ENCODE measurements at regions not wholly inside any gene's neighbourhood (a gene's known extent, or its start where the extent isn't known, plus 50 kb on each side); places are given as distances from the start of the nearest gene placed in this dataset.

DNA sequence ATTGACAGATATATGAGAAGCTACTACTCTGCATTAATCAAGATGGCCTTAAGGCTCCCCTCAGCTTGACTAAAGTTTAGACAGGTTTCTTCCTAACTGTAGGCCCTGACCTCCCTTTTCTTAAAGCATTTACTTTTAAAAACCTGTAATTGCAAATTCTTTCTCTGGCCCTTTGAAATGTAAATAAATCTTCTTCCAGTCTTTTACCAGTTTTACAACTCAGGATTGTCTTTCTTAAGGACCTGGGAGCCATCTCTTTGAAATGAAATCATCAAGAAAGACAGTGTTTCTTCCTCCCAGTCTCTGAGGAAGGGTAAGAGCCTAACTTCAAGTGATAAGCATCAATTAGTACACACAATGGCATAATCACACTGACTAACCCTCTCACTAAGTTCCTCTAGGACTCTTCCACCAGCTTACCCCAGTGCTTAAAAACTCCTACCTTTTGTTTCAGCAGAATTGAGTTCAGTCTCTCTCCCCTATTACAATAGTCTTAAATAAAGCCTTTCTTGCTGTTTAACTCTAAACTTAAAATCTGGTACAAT is 58.7 kb upstream of the CDH20 start:
- TF ChIP-seq, protein P1, sequence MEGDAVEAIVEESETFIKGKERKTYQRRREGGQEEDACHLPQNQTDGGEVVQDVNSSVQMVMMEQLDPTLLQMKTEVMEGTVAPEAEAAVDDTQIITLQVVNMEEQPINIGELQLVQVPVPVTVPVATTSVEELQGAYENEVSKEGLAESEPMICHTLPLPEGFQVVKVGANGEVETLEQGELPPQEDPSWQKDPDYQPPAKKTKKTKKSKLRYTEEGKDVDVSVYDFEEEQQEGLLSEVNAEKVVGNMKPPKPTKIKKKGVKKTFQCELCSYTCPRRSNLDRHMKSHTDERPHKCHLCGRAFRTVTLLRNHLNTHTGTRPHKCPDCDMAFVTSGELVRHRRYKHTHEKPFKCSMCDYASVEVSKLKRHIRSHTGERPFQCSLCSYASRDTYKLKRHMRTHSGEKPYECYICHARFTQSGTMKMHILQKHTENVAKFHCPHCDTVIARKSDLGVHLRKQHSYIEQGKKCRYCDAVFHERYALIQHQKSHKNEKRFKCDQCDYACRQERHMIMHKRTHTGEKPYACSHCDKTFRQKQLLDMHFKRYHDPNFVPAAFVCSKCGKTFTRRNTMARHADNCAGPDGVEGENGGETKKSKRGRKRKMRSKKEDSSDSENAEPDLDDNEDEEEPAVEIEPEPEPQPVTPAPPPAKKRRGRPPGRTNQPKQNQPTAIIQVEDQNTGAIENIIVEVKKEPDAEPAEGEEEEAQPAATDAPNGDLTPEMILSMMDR (IDR thresholded peaks at IDR 0.05) = no peak
- DNase-seq (no peak), ATAC-seq (no peak)
- ChIA-PET POLR2A (interaction anchor here (0.8 kb wide), 1 partner anchor 82 kb away, joined by 3 read pairs; no protein-coding TSS in a partner anchor), CTCF (no interaction called here)
- Mint-ChIP-seq H3K9me3 (peaks cover 6% of the 10 kb centered on the region), H3K4me3 (no peak overlapping the region), H3K27me3 (no peaks in the 10 kb centered on the region), H3K27ac (no peak overlapping the region), H3K36me3 (ENCODE audit: low read depth) (no peaks in the 10 kb centered on the region), H3K4me1 (ENCODE audit: low read depth) (no peaks in the 10 kb centered on the region)
- intact Hi-C loops (cut with micrococcal nuclease) = no loop called here

DNA sequence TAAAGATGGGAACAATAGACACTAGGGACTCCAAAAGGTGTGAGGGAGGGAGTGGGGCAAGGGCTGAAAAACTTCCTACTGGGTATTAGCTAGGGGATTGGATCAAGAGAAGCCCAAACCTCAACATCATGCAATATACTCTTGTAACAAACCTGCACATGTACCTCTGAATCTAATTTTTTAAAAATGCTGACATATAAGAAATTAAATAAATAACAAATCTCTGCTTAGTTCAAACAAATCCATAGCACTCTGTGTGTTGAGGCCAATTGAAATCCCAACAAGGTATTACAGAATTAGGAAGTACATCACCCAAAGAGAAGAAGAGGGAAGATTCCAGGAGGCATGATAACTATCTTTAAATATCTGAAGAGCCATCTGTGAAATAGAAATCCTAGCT is 55.4 kb upstream of the CDH20 start:
- DNase-seq (no peak), ATAC-seq (no peak)
- ChIA-PET CTCF (no interaction called here), POLR2A (no interaction called here)
- no peak overlapping the region for H3K27ac Mint-ChIP-seq
- TF ChIP-seq, protein P1 (IDR thresholded peaks at IDR 0.05) = no peak
- intact Hi-C loops (cut with micrococcal nuclease) = no loop called here
- H3K4me3 Mint-ChIP-seq = no peak overlapping the region
- no peaks in the 10 kb centered on the region for H3K36me3 Mint-ChIP-seq (ENCODE audit: low read depth)
- peaks cover 3% of the 10 kb centered on the region for H3K9me3 Mint-ChIP-seq
- no peaks in the 10 kb centered on the region for H3K27me3 Mint-ChIP-seq
- no peaks in the 10 kb centered on the region for H3K4me1 Mint-ChIP-seq (ENCODE audit: low read depth)

DNA sequence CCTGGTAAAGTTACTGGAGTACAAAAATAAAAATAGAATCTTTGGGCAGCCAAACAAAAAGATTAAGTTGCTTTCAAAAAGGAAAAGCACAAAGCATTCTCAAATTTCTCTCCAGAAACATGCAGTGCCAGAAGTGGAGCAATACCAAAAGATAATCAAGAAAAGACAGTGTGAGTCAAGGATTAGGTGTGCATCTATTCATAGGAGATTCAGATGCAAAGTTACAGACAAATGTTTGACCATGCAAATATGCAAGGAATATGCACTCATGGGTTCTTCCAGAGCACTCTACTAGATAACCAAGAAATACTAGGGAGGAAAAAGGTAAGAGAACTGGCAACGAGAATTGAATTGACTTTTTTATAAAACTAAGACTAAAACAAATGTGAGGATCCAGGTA is 51.8 kb upstream of the CDH20 start:
- TF ChIP-seq, protein P1 (IDR thresholded peaks at IDR 0.05) = no peak
- Mint-ChIP-seq H3K27ac (no peak overlapping the region), H3K27me3 (no peaks in the 10 kb centered on the region), H3K4me1 (ENCODE audit: low read depth) (no peaks in the 10 kb centered on the region), H3K4me3 (no peak overlapping the region), H3K9me3 (peaks cover 2% of the 10 kb centered on the region), H3K36me3 (ENCODE audit: low read depth) (no peaks in the 10 kb centered on the region)
- ATAC-seq = no peak
- intact Hi-C loops (cut with micrococcal nuclease) = no loop called here
- ChIA-PET POLR2A (no interaction called here), CTCF (no interaction called here)
- DNase-seq = no peak

DNA sequence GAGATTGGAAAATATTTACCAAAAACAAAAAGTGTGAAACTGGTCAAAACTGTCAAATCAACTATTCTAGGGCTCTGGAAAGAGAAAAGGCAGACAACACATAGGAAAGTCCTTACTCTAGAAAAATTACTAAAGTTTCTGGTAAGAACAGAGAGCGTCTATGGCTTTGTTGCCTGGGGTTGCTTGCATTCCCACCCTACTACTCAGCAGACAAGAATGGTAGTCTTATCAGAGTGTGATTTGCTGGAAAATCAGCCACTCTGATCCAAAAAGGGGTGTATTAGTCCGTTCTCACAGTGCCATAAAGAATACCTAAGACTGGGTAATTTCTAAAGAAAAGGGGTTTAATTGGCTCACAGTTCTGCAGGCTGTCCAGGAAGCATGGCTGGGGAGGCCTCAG is 50.3 kb upstream of the CDH20 start:
- TF ChIP-seq, protein P1 (IDR thresholded peaks at IDR 0.05) = no peak
- no peak overlapping the region for H3K4me3 Mint-ChIP-seq
- no peaks in the 10 kb centered on the region for H3K36me3 Mint-ChIP-seq (ENCODE audit: low read depth)
- H3K27me3 Mint-ChIP-seq = no peaks in the 10 kb centered on the region
- peaks cover 2% of the 10 kb centered on the region for H3K9me3 Mint-ChIP-seq
- ChIA-PET POLR2A (no interaction called here), CTCF (no interaction called here)
- H3K27ac Mint-ChIP-seq = no peak overlapping the region
- DNase-seq = no peak
- no peak for ATAC-seq
- no peaks in the 10 kb centered on the region for H3K4me1 Mint-ChIP-seq (ENCODE audit: low read depth)
- intact Hi-C loops (cut with micrococcal nuclease) = no loop called here

Data from activated CD8-positive, alpha-beta T cell treated with anti-CD3 and anti-CD28 coated beads for 36 hours (primary cell).